H4 (cell line): ENCODE measurements at regions not wholly inside any gene's neighbourhood (a gene's known extent, or its start where the extent isn't known, plus 50 kb on each side); places are given as distances from the start of the nearest gene placed in this dataset.
"Not testable (repeated sequence)": the region's sequence is repeated elsewhere in the genome, so short reads cannot be mapped to it uniquely, and the experiment has no call there.

Source experiments
- DNase-seq: peaks from one replicate; pipeline ENCODE4 v3.0.0-alpha.2; 2015; ENCODE audit warnings: low spot score

DNA sequence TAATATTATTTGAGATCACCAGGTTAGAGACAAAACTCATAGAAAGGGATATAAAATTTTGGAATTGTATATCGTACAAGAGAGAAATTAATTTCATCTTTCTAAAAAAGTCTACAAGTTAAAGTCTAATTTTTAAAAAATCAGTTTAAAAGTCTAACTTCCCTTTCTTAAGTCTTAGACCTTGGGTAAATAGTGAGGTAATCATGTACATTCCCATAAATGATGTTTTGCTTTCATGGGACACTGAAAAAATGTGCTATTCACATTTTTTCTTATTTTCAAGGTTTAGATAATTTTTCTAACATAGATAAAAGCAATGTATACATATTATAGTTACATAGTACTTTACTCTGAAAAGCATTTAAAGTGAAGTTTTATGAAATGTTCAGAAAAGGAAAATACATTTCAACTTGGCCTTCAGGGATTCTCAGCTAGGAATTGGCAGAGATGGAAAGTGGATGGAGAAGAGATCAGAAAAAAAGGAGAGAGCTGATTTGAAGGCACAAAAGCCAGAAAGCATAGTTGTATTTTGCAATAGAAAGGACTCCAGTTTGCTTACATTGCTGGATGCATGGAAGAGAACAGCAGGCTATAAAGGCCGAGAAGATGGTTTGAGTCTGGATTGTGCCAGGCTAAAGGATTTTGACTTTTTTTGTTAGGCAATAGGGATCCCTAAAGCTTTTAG, 194.0 kb downstream of the CASP12 start:
- DNase-seq, result no peak

DNA sequence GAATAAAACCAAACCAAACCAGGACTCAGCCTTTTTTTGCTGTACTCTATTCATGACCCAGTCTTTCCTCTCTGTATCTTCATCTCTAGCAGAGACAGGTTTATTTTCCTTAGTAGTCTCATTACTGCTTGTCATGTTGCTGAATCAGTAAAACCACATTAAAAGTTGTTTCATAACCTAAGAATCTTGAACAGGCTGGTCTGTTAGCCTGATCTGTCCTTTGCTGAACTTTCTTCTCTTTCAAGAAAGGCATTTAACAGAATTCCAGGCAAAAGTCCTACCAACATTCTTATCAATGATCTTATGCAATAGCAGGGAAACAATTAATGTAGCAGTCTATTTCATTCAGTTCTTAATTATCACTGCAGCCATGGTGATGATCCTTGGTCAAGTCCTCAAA, 197.7 kb downstream of the CASP12 start:
- DNase-seq, result no peak

GRCh38 chr11:104699981-104700380, 198.3 kb downstream of the CASP12 start:
- DNase-seq, result no peak

DNA sequence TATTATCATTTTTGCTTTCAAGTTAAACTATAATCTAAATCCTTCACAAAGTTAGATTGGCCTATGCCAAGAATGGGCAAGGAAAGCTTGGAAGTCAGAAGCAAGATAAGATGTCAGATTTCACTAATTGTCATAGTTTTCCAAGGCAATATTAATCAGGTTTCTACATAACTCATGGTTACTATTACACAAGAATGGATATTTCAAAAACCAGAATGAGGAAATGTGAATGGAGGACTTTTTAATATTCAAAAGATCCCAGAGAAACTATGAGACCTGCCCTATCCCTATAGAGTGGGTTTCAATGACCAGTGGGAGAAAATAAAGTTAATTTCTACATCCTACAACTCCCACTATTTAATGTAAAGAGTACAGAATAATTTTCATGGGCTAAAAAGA, 203.2 kb downstream of the CASP12 start:
- DNase-seq, result no peak

- no peak for DNase-seq
These were observed 203.8 kb downstream of the CASP12 start for GRCh38 chr11:104694259-104695064.

DNA sequence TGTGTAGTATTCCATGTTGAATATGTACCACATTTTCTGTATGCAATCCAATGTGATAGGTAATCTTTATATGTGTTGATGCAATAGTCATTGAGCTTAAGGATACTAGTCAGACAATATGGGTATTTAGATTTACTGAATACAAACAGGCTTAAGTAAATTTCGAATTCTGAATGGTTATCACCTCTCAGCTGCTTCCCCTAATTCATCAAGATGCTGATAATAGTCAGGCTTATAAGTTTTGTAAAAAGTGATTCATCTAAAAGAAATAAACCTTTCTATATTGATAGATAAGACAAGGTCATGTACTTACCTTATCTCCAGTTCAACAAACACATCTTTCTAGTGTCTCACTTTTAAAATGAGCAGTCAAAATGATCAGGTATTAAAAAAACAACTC, 205.5 kb downstream of the CASP12 start:
- no peak for DNase-seq

DNA sequence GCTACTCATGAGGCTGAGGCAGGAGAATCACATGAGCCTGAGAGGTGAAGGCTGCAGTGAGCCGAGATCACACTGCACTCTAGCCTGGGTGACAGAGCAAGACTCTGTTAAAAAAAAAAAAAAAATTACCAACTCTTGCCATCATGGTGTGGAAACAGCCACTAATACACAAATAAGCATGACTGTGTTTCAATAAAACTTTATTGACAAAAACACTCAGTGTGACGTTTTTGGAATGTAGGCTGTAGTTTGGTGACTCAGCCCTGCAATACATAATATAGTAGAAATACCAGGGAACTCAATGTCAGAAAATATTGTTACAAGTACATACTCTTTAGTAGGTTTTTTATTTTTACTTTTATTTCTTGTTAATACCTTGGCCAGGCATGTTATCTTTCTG, 207.1 kb downstream of the CASP12 start:
- DNase-seq, result no peak

- DNase-seq, result no peak
These were observed 208.0 kb downstream of the CASP12 start for GRCh38 chr11:104690241-104690640.

DNA sequence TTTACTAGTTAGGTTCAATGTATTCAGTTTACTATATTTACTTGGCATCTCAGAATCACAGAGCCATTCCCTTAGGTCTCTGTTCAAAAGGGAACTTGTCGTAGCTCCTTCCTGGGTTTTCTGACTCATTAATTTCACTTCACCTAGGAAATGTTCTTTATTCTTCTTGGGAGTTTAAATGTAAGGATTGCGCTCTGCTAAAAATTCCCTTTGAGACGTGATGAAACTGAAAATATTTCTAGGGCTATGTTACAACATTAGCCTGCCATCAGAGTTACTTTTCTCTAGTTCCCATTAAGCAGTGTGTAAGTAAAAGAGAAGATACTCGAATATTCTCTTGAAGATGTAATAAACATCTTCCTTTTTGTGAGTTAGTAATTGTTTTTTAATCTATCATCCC, 209.5 kb downstream of the CASP12 start:
- DNase-seq, result no peak

- DNase-seq, result no peak
These were observed 216.1 kb downstream of the CASP12 start for GRCh38 chr11:104682206-104682605.

- no peak for DNase-seq
These were observed 219.0 kb downstream of the CASP12 start for GRCh38 chr11:104679258-104679657.

DNA sequence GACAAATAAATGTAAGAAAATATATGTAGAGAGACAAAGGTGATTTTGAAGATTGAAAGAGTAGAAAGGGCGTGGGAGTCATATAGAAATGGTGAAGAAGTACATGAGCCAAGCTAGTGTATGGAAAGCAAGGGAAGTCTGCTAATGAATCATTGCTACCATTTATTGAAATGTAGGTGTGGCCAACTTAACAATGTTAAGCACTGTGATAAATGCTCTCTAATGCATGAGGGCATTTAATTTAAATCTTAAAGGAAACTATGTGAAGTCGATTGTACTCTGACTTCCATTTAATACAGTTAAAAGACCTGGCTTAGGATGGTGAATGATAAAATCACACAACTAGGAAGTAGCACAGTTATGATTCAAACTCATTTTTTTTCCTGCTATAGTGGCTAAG, 219.9 kb downstream of the CASP12 start:
- no peak for DNase-seq

GRCh38 chr11:104677069-104677468, 221.2 kb downstream of the CASP12 start:
- not testable (repeated sequence) for DNase-seq

- DNase-seq, result no peak
These were observed 225.4 kb downstream of the CASP12 start for GRCh38 chr11:104672897-104673296.

DNA sequence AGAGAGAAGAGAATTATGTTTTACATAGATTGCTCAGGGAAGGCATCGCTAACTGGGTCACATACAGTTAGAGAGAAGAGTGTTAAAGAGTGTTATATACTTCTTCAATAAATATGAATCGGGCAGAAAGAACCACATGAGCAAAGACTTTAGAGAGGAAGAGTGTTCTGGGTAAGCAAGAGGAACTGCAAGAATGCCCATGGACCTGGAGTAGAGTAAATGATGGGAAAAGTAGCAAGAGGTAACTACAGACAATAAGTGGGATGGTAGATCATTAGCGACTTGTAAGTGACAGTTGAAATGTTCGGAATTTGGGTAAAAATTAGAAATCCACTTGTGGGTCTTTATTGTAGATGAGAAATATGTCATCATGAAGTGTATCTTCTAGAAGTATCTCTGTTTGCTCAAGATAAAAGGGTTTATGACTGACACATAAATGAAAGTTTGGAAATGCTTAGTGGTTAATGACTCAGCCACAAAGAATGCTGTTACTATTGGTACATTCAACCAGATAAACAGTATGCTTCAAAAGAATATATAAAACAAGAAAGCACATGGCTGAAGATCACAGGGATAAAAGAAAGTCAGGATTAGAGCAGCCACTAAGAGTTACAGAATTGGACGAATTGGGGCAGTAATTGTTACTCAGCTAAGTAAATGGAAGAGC, 229.3 kb downstream of the CASP12 start:
- DNase-seq, result peak; percentile 77

DNA sequence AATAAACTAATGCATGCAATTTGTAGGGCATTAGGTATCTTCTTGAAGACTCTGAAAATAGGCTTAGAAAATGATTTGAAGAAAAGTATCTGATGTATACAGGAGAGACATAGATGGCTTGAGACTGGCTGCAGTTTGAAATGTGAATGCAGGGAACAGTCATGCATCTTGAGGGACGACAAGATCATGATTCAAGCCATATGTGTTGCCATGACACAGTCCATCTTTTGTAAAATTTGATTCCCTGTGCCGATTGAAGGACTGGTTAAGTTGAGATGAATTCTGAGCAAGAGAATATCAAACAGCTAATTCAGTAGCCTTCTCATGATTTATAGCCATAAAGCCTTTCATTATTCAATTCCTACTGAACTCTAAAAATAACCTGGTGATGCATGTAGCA, 231.6 kb downstream of the CASP12 start:
- DNase-seq, result no peak

- DNase-seq, result peak; percentile 17
These were observed 232.6 kb downstream of the CASP12 start for GRCh38 chr11:104665641-104666040.

GRCh38 chr11:104663190-104664140, 234.8 kb downstream of the CASP12 start:
- DNase-seq, result peak; percentile 90

GRCh38 chr11:104661901-104662300, 236.4 kb downstream of the CASP12 start:
- DNase-seq, result no peak

GRCh38 chr11:104661471-104661870, 236.8 kb downstream of the CASP12 start:
- DNase-seq, result no peak

DNA sequence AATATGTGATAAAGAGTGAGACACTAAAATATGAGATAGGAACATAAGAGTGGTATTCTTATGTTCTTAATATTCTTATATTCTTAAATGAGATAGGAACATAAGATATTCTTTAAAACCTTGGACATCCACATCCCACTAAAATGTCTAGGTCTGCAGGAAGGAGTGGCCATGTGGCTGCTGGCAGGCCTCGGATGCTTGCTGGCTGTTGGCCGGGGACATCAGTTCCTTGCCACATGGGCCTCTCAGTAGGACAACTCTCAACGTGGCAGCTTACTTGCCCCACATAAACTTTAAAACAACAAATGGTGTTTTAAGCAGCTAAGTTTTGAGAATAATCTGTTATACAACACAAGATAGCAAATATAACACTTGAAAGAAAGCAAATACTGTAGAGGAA, 240.1 kb downstream of the CASP12 start:
- no peak for DNase-seq

DNA sequence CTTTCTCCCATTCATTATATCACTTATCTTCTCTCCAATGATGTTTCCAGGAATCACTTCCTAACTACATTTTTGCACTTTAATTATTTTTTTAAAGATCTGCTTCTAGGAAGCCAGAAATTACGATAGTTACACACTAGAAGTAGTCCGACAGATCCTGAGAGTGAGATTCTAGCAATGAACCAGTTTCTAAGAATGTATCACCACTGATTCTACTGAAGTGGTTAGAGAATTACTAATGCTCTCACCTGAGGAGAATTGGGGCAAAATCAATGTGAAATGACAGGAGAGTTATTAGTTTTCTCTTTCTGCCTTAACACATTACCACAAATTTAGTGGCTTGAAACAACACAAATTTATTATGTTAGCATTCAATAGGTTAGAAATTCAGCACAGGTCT, 241.2 kb downstream of the CASP12 start:
- no peak for DNase-seq
